Ammon's horn (tissue), 1 donor: ENCODE measurements at regions not wholly inside any gene's neighbourhood (a gene's known extent, or its start where the extent isn't known, plus 50 kb on each side); places are given as distances from the start of the nearest gene placed in this dataset.
A peak's percentile ranks its signal among the peaks of the same experiment; 100 is the strongest.
"Not testable (repeated sequence)": the region's sequence is repeated elsewhere in the genome, so short reads cannot be mapped to it uniquely, and the experiment has no call there.

Experiments used
- DNase-seq: peaks from one replicate; pipeline ENCODE4 v3.0.0-alpha.2; 2016; ENCODE audit warnings: low spot score

- peak; percentile 9 for DNase-seq
Observed at GRCh38 chr21:28069450-28069923, 923.2 kb downstream of the LTN1 start.

GRCh38 chr21:28068455-28069358 is 924.0 kb downstream of the LTN1 start:
- DNase-seq: no peak

GRCh38 chr21:28066596-28067387 is 925.9 kb downstream of the LTN1 start:
- no peak for DNase-seq

GRCh38 chr21:28066076-28066475 is 926.6 kb downstream of the LTN1 start:
- no peak for DNase-seq

- DNase-seq: no peak
Observed at GRCh38 chr21:28063241-28064216, 929.1 kb downstream of the LTN1 start.

- DNase-seq: not testable (repeated sequence)
Observed at GRCh38 chr21:28052956-28053355, 939.7 kb downstream of the LTN1 start.

- peak; percentile 63 for DNase-seq
Observed at GRCh38 chr21:28051649-28052048, 941.0 kb downstream of the LTN1 start.

- not testable (repeated sequence) for DNase-seq
Observed at GRCh38 chr21:28035692-28036091, 957.0 kb downstream of the LTN1 start.

- not testable (repeated sequence) for DNase-seq
Observed at GRCh38 chr21:28034916-28035315, 957.8 kb downstream of the LTN1 start.

GRCh38 chr21:28034334-28034733 is 958.3 kb downstream of the LTN1 start:
- DNase-seq: not testable (repeated sequence)

- not testable (repeated sequence) for DNase-seq
Observed at GRCh38 chr21:28032652-28033051, 960.0 kb downstream of the LTN1 start.

GRCh38 chr21:28031066-28031465 is 961.6 kb downstream of the LTN1 start:
- DNase-seq: not testable (repeated sequence)

GRCh38 chr21:28025111-28025510 is 967.6 kb downstream of the LTN1 start:
- no peak for DNase-seq

- peak; percentile 83 for DNase-seq
Observed at GRCh38 chr21:28018741-28019669, 973.7 kb downstream of the LTN1 start.

GRCh38 chr21:28018213-28018612 is 974.5 kb downstream of the LTN1 start:
- DNase-seq: no peak

GRCh38 chr21:28016571-28016970 is 976.1 kb downstream of the LTN1 start:
- DNase-seq: no peak

GRCh38 chr21:28013123-28013522 is 979.6 kb downstream of the LTN1 start:
- not testable (repeated sequence) for DNase-seq

GRCh38 chr21:28011970-28012369 is 980.7 kb downstream of the LTN1 start:
- DNase-seq: not testable (repeated sequence)

- DNase-seq: peak; percentile 40
Observed at GRCh38 chr21:28008245-28008644, 984.4 kb downstream of the LTN1 start.

GRCh38 chr21:28003627-28004026 is 989.0 kb downstream of the LTN1 start:
- not testable (repeated sequence) for DNase-seq
